ENCODE measurements at regions not wholly inside any gene's neighbourhood (a gene's known extent, or its start where the extent isn't known, plus 50 kb on each side); places are given as distances from the start of the nearest gene placed in this dataset.
"Not testable (repeated sequence)": the region's sequence is repeated elsewhere in the genome, so short reads cannot be mapped to it uniquely, and the experiment has no call there.

DNA sequence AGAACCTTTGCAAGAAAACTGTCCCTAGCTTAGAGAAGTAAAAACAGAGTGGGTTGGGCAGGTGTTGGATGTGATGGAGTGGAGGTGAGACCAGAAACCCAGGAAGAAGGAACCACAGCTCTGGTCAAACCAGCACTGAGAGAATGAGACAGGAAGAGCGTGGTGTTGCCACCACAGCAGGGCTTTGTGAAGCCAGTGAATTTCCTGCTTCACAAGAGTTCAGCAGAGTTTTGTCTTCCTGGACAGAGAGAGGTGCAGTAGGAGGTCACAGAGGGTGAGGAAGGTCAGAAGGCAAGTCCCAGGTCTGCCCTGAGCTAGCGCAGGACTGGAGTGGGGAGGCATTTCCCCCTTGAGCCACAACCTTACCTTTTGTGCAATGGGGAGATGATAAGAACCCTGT lies 2306.2 kb upstream of the ACO1 start:
- Histone ChIP-seq H3F3A (ENCODE audit: low read depth) (no peaks in the 10 kb centered on the region), H4K20me1 (ENCODE audit: low read depth) (no peaks in the 10 kb centered on the region), H3K4me1 (no peaks in the 10 kb centered on the region), H3K9ac (no peak overlapping the region), H2AFZ (replicated peaks) (no peak overlapping the region), H3K36me3 (no peaks in the 10 kb centered on the region), H3K4me3 (no peak overlapping the region), H3K27me3 (no peaks in the 10 kb centered on the region), H3K27ac (no peak overlapping the region), H3K79me2 (ENCODE audit: low read depth) (no peaks in the 10 kb centered on the region), H3K9me3 (ENCODE audit: low read depth) (no peaks in the 10 kb centered on the region), H3K4me2 (no peak overlapping the region)
- no peaks in the 10 kb centered on the region for H3K4me1 Mint-ChIP-seq
- no peak overlapping the region for H3K27ac Mint-ChIP-seq
- H3K36me3 Mint-ChIP-seq = no peaks in the 10 kb centered on the region
- H3K4me3 Mint-ChIP-seq = no peak overlapping the region
- H3K27me3 Mint-ChIP-seq (ENCODE audit: insufficient read depth, low read depth) = no peaks in the 10 kb centered on the region
- DNase-seq (ENCODE audit: low spot score) = no peak
- no peak for TF ChIP-seq EZH2 (IDR thresholded peaks at IDR 0.05)
- TF ChIP-seq, protein P1, sequence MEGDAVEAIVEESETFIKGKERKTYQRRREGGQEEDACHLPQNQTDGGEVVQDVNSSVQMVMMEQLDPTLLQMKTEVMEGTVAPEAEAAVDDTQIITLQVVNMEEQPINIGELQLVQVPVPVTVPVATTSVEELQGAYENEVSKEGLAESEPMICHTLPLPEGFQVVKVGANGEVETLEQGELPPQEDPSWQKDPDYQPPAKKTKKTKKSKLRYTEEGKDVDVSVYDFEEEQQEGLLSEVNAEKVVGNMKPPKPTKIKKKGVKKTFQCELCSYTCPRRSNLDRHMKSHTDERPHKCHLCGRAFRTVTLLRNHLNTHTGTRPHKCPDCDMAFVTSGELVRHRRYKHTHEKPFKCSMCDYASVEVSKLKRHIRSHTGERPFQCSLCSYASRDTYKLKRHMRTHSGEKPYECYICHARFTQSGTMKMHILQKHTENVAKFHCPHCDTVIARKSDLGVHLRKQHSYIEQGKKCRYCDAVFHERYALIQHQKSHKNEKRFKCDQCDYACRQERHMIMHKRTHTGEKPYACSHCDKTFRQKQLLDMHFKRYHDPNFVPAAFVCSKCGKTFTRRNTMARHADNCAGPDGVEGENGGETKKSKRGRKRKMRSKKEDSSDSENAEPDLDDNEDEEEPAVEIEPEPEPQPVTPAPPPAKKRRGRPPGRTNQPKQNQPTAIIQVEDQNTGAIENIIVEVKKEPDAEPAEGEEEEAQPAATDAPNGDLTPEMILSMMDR (IDR thresholded peaks at IDR 0.05) = no peak
- no peak for TF ChIP-seq EZH2phosphoT487 (IDR thresholded peaks at IDR 0.05)
- H3K9me3 Mint-ChIP-seq = no peaks in the 10 kb centered on the region

DNA sequence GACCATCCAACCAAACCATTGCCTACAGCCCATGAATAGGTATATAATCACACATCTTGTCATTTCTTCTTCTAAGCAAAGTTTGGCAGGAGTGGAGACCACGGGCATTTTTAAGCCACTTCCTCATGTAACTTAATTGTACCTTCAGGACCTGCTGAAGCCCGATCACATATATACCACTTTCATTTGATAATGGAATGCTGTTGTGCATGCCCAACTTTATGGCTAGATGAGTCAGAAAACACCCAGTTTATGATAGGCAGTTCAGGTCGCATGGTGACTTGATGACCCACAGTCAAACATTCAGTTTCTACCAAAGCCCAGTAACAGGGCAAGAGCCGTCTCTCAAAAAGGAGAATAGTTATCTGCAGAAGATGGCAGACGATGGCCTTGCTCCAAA lies 2295.0 kb upstream of the ACO1 start:
- Mint-ChIP-seq H3K4me3 (no peak overlapping the region), H3K4me1 (no peaks in the 10 kb centered on the region)

DNA sequence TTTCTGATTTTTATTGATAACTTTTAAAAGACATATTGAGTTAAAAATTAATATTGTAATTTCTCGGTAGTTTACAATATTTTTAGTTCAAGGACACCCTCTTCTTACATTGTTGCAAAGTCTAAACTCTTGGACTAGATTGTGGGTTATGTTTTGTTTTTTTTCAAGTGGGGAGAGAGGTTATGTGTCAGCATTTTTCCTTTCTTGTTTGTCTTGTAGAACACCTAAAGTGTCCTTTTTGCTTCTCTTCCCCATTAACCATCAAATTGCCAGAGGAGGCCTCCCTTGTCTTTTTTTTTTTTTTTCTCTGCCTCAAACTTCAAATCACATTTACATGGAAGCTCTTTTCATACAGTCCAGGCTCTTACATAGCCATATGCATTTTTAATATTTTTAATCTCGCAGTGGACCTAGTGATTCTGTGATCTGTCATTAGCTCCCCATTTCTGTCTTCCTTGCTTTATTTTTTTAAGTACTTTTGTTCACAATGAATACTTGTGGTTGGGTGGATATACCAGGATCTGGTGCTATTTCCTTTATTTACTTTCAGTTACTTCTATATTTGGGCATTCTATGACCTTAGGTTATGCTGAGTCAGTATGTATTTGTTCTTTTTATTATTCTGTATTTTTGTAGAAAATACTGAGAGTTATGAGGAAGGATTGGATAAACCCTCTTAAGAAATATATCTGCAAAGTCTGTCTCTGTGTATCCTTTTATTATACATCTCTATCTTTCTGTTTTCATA lies 2280.6 kb upstream of the ACO1 start:
- Histone ChIP-seq H3K4me1 (no peaks in the 10 kb centered on the region), H2AFZ (replicated peaks) (no peak overlapping the region), H3K36me3 (peaks cover 5% of the 10 kb centered on the region), H3K9me3 (ENCODE audit: low read depth) (no peaks in the 10 kb centered on the region), H3K9ac (no peak overlapping the region), H3K4me3 (no peak overlapping the region), H3K27ac (no peak overlapping the region), H4K20me1 (ENCODE audit: low read depth) (no peaks in the 10 kb centered on the region), H3K27me3 (no peaks in the 10 kb centered on the region), H3K4me2 (no peak overlapping the region), H3K79me2 (ENCODE audit: low read depth) (no peaks in the 10 kb centered on the region), H3F3A (ENCODE audit: low read depth) (no peaks in the 10 kb centered on the region)
- H3K4me1 Mint-ChIP-seq = no peaks in the 10 kb centered on the region
- TF ChIP-seq EZH2 (IDR thresholded peaks at IDR 0.05) (no peak), EZH2phosphoT487 (IDR thresholded peaks at IDR 0.05) (no peak)
- TF ChIP-seq, protein P1 (IDR thresholded peaks at IDR 0.05) = no peak
- H3K9me3 Mint-ChIP-seq = peaks cover 4% of the 10 kb centered on the region
- no peak overlapping the region for H3K27ac Mint-ChIP-seq
- no peaks in the 10 kb centered on the region for H3K27me3 Mint-ChIP-seq (ENCODE audit: insufficient read depth, low read depth)
- no peak for DNase-seq (ENCODE audit: low spot score)
- no peaks in the 10 kb centered on the region for H3K36me3 Mint-ChIP-seq
- no peak overlapping the region for H3K4me3 Mint-ChIP-seq

More for the DNA sequence above, 2295.0 kb upstream of the ACO1 start:
- H3K27me3 ChIP-seq = no peaks in the 10 kb centered on the region
- no peaks in the 10 kb centered on the region for H4K20me1 ChIP-seq (ENCODE audit: low read depth)
- Mint-ChIP-seq H3K27ac (no peak overlapping the region), H3K36me3 (no peaks in the 10 kb centered on the region), H3K9me3 (no peaks in the 10 kb centered on the region), H3K27me3 (ENCODE audit: insufficient read depth, low read depth) (peaks cover under 1% of the 10 kb centered on the region)
- H2AFZ ChIP-seq (replicated peaks) = no peak overlapping the region
- no peaks in the 10 kb centered on the region for H3K36me3 ChIP-seq
- no peaks in the 10 kb centered on the region for H3K79me2 ChIP-seq (ENCODE audit: low read depth)
- TF ChIP-seq EZH2 (IDR thresholded peaks at IDR 0.05) (no peak), EZH2phosphoT487 (IDR thresholded peaks at IDR 0.05) (no peak)
- TF ChIP-seq, protein P1 (IDR thresholded peaks at IDR 0.05) = no peak
- H3K9me3 ChIP-seq (ENCODE audit: low read depth) = no peaks in the 10 kb centered on the region
- H3K9ac ChIP-seq = no peak overlapping the region
- no peaks in the 10 kb centered on the region for H3K4me1 ChIP-seq
- H3F3A ChIP-seq (ENCODE audit: low read depth) = no peaks in the 10 kb centered on the region
- no peak overlapping the region for H3K4me3 ChIP-seq
- H3K4me2 ChIP-seq = no peak overlapping the region
- H3K27ac ChIP-seq = no peak overlapping the region
- no peak for DNase-seq (ENCODE audit: low spot score)

DNA sequence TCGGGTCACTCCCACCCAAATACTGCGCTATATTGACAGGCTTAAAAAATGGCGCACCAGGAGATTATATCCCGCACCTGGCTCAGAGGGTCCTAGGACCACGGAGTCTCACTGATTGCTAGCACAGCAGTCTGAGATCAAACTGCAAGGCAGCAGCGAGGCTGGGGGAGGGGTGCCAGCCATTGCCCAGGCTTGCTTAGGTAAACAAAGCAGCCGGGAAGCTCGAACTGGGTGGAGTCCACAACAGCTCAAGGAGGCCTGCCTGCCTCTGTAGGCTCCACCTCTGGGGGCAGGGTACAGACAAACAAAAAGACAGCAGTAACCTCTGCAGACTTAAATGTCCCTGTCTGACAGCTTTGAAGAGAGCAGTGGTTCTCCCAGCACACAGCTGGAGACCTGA lies 2277.3 kb upstream of the ACO1 start:
- not testable (repeated sequence) for H3K36me3 ChIP-seq; H3K9me3 Mint-ChIP-seq; H3K4me1 Mint-ChIP-seq; H3K27me3 ChIP-seq; H3K79me2 ChIP-seq (ENCODE audit: low read depth); H3K4me3 ChIP-seq; DNase-seq (ENCODE audit: low spot score); H2AFZ ChIP-seq (replicated peaks); H3K27me3 Mint-ChIP-seq (ENCODE audit: insufficient read depth, low read depth); H3K27ac ChIP-seq; H3K27ac Mint-ChIP-seq; H3K9ac ChIP-seq; H3F3A ChIP-seq (ENCODE audit: low read depth); H3K4me3 Mint-ChIP-seq; H3K9me3 ChIP-seq (ENCODE audit: low read depth); H4K20me1 ChIP-seq (ENCODE audit: low read depth); H3K36me3 Mint-ChIP-seq; H3K4me1 ChIP-seq; H3K4me2 ChIP-seq

Measured in neural progenitor cell (in vitro differentiated cells).